ENCODE measurements at regions not wholly inside any gene's neighbourhood (a gene's known extent, or its start where the extent isn't known, plus 50 kb on each side); places are given as distances from the start of the nearest gene placed in this dataset.

GRCh38 chr22:47919893-47920292, 1157.4 kb downstream of the TBC1D22A start:
- TF ChIP-seq CTCF (conservative IDR thresholded peaks at IDR 0.05; ENCODE audit: low read depth, low read length) (no peak), POLR2A (IDR thresholded peaks at IDR 0.05; ENCODE audit: low read depth, low read length) (no peak), RAD21 (IDR thresholded peaks at IDR 0.05; ENCODE audit: low read length) (no peak), CEBPB (IDR thresholded peaks at IDR 0.05; ENCODE audit: low read depth, low read length) (no peak), MAFK (IDR thresholded peaks at IDR 0.05; ENCODE audit: low read depth, low read length) (no peak), SMC3 (IDR thresholded peaks at IDR 0.05; ENCODE audit: low read depth, low read length) (no peak), MAZ (IDR thresholded peaks at IDR 0.05; ENCODE audit: borderline replicate concordance, low read depth, low read length) (no peak), MXI1 (IDR thresholded peaks at IDR 0.05; ENCODE audit: borderline replicate concordance, low read depth, low read length) (no peak), RFX5 (IDR thresholded peaks at IDR 0.05; ENCODE audit: low read depth, low read length) (no peak), RCOR1 (IDR thresholded peaks at IDR 0.05; ENCODE audit: insufficient replicate concordance, low read length) (no peak)
- TF ChIP-seq, protein P1, sequence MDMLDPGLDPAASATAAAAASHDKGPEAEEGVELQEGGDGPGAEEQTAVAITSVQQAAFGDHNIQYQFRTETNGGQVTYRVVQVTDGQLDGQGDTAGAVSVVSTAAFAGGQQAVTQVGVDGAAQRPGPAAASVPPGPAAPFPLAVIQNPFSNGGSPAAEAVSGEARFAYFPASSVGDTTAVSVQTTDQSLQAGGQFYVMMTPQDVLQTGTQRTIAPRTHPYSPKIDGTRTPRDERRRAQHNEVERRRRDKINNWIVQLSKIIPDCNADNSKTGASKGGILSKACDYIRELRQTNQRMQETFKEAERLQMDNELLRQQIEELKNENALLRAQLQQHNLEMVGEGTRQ (IDR thresholded peaks at IDR 0.05; ENCODE audit: low read depth, low read length), result no peak

All from IMR-90 (cell line).